GM12874 (cell line): ENCODE measurements at regions not wholly inside any gene's neighbourhood (a gene's known extent, or its start where the extent isn't known, plus 50 kb on each side); places are given as distances from the start of the nearest gene placed in this dataset.

ENCODE experiments used
- CTCF ChIP-seq: IDR thresholded peaks from 2 replicates; pipeline ENCODE4 v1.5.1; 2011; ENCODE audit warnings: low read depth, mild to moderate bottlenecking, control low read depth, low read length, moderate library complexity; ENCODE audit not compliant: insufficient read depth

- no peak for TF ChIP-seq CTCF
Observed at GRCh38 chr4:3851881-3852280, 85.7 kb downstream of the ADRA2C start.

- TF ChIP-seq CTCF: no peak
Observed at GRCh38 chr4:3852309-3852708, 86.1 kb downstream of the ADRA2C start.

GRCh38 chr4:3852711-3853110 lies 86.5 kb downstream of the ADRA2C start:
- no peak for TF ChIP-seq CTCF

- TF ChIP-seq CTCF: no peak
Observed at GRCh38 chr4:3853388-3854035, 87.3 kb downstream of the ADRA2C start.

GRCh38 chr4:3854661-3855060 lies 88.5 kb downstream of the ADRA2C start:
- TF ChIP-seq CTCF: no peak

- no peak for TF ChIP-seq CTCF
Observed at GRCh38 chr4:3855646-3856045, 89.5 kb downstream of the ADRA2C start.

- TF ChIP-seq CTCF: no peak
Observed at GRCh38 chr4:3856604-3857204, 90.5 kb downstream of the ADRA2C start.
